Immature natural killer cell (primary cell): ENCODE measurements at regions not wholly inside any gene's neighbourhood (a gene's known extent, or its start where the extent isn't known, plus 50 kb on each side); places are given as distances from the start of the nearest gene placed in this dataset.
"Not testable (repeated sequence)": the region's sequence is repeated elsewhere in the genome, so short reads cannot be mapped to it uniquely, and the experiment has no call there.

Experiments used
- DNase-seq, 3 donors: peaks; one replicate each; pipeline ENCODE4 v3.0.0; 2022; ENCODE audit warnings: mixed read lengths in 1 of 3
- H3K27ac Mint-ChIP-seq, 6 donors: one replicate each; pipeline ENCODE4 v1.8.0; 2020; ENCODE audit warnings: mixed read lengths in 6 of 6, mild to moderate bottlenecking in 5 of 6, inconsistent platforms in 4 of 6, moderate library complexity in 3 of 6
- H3K27me3 Mint-ChIP-seq, 3 donors: one replicate each; pipeline ENCODE4 v1.8.0; 2020 to 2021; ENCODE audit warnings: low read depth in 3 of 3, mild to moderate bottlenecking in 3 of 3, mixed read lengths in 3 of 3, moderate library complexity in 3 of 3, inconsistent platforms in 1 of 3
- H3K36me3 Mint-ChIP-seq, 3 donors: one replicate each; pipeline ENCODE4 v1.8.0; 2020; ENCODE audit warnings: mixed read lengths in 3 of 3, inconsistent platforms in 2 of 3, mild to moderate bottlenecking in 2 of 3
- H3K4me1 Mint-ChIP-seq, 2 donors: one replicate each; pipeline ENCODE4 v1.8.0; 2020; ENCODE audit warnings: inconsistent platforms in 2 of 2, mild to moderate bottlenecking in 2 of 2, mixed read lengths in 2 of 2, moderate library complexity in 1 of 2
- H3K4me3 Mint-ChIP-seq, 5 donors: one replicate each; pipeline ENCODE4 v1.8.0; 2020; ENCODE audit warnings: mild to moderate bottlenecking in 5 of 5, mixed read lengths in 5 of 5, inconsistent platforms in 3 of 5, moderate library complexity in 3 of 5
- H3K9me3 Mint-ChIP-seq, 6 donors: one replicate each; pipeline ENCODE4 v1.8.0; 2020; ENCODE audit warnings: mild to moderate bottlenecking in 6 of 6, mixed read lengths in 6 of 6, inconsistent platforms in 4 of 6, moderate library complexity in 3 of 6

DNA sequence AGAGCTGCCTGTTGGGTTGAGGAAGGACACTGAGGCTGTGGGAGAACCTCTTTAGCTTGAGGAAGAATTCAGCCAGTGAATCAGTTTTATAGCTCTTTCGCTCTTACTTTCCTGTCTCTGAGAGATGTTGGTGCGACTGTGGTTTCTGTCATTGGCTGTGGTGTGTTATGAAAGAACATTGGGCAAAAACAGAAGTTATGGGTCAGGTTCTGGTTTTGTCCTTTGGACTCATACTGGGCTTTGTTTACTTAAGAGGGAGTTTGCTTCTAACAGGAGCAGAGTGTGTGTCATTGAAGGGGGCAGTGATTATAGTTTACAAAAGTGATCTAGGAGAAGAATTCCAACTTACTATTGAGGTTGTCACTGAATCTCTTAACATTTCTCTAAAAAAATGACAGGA is 97.0 kb downstream of the TLR5 start:
- Mint-ChIP-seq H3K27me3 (peaks cover 1 to 8% (median 5%) of the 10 kb centered on the region in 3 donors), H3K4me1 (no peaks in the 10 kb centered on the region), H3K4me3 (no peak overlapping the region), H3K27ac (no peak overlapping the region), H3K36me3 (no peaks in the 10 kb centered on the region), H3K9me3 (peaks cover 0 to 1% (median 0%) of the 10 kb centered on the region in 6 donors)
- DNase-seq = no peak

DNA sequence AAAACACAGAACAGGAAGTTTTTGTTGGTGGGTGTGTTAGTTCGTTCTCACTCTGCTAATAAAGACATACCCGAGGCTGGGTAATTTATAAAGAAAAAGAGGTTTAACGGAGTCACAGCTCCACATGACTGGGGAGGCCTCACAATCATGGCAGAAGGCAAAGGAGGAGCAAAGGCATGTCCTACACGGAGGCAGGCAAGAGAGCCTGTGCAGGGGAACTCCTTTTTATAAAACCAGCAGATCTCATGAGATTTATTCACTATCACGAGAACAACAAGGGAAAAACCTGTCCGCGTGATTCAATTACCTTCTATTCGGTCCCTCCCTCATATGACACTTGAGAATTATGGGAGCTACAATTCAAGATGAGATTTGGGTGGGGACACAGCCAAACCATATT is 96.6 kb downstream of the TLR5 start:
- not testable (repeated sequence) for H3K27me3 Mint-ChIP-seq, H3K4me1 Mint-ChIP-seq, H3K36me3 Mint-ChIP-seq, DNase-seq, H3K27ac Mint-ChIP-seq, H3K9me3 Mint-ChIP-seq, H3K4me3 Mint-ChIP-seq

DNA sequence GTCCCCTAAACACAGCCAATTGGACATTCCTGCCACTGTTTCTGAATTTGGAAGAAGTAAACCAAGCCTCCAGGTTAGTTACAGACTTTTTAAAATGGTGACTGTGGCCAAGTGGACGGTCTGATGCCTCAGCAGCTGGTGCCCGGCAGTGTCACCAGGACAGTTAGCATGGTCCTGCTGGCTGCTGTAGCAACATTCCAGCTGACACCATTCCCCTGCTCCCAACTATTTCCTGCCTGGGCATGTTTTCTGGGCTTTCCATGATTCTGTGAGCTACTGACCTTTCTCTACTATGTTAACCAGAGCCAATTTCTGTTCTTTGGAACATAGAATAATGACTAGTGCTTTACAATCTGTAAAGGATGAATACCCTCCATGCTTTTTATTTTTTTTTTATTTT is 95.0 kb downstream of the TLR5 start:
- no peak for DNase-seq
- Mint-ChIP-seq H3K27me3 (peaks cover 1 to 7% (median 6%) of the 10 kb centered on the region in 3 donors), H3K36me3 (no peaks in the 10 kb centered on the region), H3K4me1 (no peaks in the 10 kb centered on the region), H3K9me3 (peaks cover 0 to 1% (median 0%) of the 10 kb centered on the region in 6 donors), H3K4me3 (no peak overlapping the region), H3K27ac (no peak overlapping the region)

DNA sequence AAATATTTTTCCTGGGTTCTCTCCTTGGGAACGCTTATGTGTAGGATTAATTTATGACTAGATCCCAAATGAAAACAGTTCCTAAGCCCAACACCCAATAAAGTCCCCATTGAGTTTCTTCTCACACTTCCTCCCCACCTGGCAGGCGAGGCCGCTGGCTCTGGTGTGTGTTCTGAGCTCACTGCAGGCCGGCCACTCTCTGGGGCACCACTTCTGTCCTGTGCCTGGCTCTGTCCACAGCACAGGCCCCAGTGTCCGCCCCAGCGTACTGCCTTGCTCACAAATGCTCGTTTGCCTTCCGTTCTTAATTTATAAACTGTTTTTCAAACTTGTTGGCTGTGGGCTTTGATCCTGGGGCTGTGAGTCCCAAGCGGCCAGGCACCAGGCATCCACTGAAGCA is 90.6 kb downstream of the TLR5 start:
- no peak overlapping the region for H3K27ac Mint-ChIP-seq
- H3K4me3 Mint-ChIP-seq = no peak overlapping the region
- no peaks in the 10 kb centered on the region for H3K4me1 Mint-ChIP-seq
- peaks cover 0 to 1% (median 0%) of the 10 kb centered on the region in 6 donors for H3K9me3 Mint-ChIP-seq
- H3K36me3 Mint-ChIP-seq = no peaks in the 10 kb centered on the region
- H3K27me3 Mint-ChIP-seq = peaks cover 1 to 6% (median 5%) of the 10 kb centered on the region in 3 donors
- no peak for DNase-seq

DNA sequence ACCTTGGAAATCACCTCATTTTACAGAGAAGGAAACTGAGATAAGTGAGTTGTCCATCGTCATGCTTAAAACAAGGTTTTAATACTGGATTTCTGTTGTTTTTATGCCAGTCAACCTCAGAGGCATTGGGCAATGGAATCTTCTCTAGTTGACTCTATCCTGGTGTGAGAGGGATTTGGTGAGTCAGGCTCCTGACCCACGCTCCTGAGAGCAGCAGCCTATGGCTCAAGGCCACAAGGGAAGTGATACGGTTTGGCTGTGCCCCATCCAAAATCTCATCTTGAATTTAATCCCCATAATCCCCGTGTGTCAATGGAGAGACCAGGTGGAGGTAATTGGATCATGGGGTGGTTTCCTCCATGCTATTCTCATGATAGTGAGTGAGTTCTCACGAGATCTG is 90.1 kb downstream of the TLR5 start:
- H3K27ac Mint-ChIP-seq = no peak overlapping the region
- peaks cover 1 to 5% (median 5%) of the 10 kb centered on the region in 3 donors for H3K27me3 Mint-ChIP-seq
- no peaks in the 10 kb centered on the region for H3K4me1 Mint-ChIP-seq
- H3K9me3 Mint-ChIP-seq = no peaks in the 10 kb centered on the region
- no peaks in the 10 kb centered on the region for H3K36me3 Mint-ChIP-seq
- no peak for DNase-seq
- no peak overlapping the region for H3K4me3 Mint-ChIP-seq

DNA sequence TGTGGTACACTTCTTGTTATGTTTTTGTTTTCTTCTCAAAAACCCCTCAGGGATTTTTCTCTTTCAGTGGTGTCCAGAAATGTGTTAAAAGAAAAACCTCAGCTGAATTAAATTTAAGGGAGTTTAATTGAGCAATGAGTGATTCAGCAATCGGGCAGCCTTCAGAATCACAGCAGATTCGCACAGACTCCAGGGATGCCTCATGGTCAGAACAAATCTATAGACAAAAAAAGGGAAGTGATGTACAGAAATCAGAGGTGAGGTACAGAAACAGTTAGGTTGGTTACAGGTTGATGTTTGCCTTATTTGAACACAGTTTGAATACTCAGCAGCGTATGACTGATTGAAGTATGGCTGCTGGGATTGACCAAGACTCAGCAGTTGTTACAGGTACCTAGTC is 86.2 kb downstream of the TLR5 start:
- H3K27me3 Mint-ChIP-seq = peaks cover 2 to 5% (median 4%) of the 10 kb centered on the region in 3 donors
- no peak overlapping the region for H3K27ac Mint-ChIP-seq
- no peaks in the 10 kb centered on the region for H3K9me3 Mint-ChIP-seq
- H3K4me3 Mint-ChIP-seq = no peak overlapping the region
- no peak for DNase-seq
- no peaks in the 10 kb centered on the region for H3K4me1 Mint-ChIP-seq
- H3K36me3 Mint-ChIP-seq = no peaks in the 10 kb centered on the region

DNA sequence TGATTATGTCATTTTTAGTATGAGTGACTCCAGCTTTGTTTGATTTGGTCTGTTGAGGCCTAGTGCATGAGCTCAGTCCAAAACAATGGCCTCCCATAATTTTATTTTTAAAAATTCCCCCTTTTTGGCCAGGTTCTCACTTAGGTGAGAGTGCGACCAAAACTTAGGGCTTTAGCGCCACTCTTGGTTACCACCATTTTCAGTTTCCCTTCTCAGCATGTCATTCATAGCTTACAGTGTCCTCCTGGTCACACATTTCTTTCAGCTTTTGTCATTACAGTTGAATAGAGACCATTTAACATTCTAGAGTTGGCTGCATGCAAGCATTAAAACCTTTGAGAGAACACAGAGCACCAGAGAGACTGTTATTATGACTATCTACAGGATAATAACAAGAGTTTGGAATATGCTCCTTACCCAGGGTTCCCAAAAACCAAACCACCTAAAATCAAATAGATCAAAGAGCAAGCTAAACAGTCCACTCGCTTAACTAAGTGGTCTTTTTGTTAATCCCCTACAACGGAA is 85.4 kb downstream of the TLR5 start:
- no peaks in the 10 kb centered on the region for H3K9me3 Mint-ChIP-seq
- H3K4me3 Mint-ChIP-seq = no peak overlapping the region
- H3K36me3 Mint-ChIP-seq = no peaks in the 10 kb centered on the region
- H3K27ac Mint-ChIP-seq = no peak overlapping the region
- H3K27me3 Mint-ChIP-seq = peaks cover 2 to 5% (median 4%) of the 10 kb centered on the region in 3 donors
- DNase-seq = no peak
- H3K4me1 Mint-ChIP-seq = no peaks in the 10 kb centered on the region
